Activated T-helper 2 cell treated with anti-CD3 and anti-CD28 coated beads, Interferon-gamma antibody, Interleukin-2, Interleukin-4, amounts not matched to agents 10 μg/mL and 5 μg/mL and 100 μg/mL, durations not matched to agents 14 hours and 24 hours and 36 hours (primary cell): ENCODE measurements at regions not wholly inside any gene's neighbourhood (a gene's known extent, or its start where the extent isn't known, plus 50 kb on each side); places are given as distances from the start of the nearest gene placed in this dataset.
"Not testable (repeated sequence)": the region's sequence is repeated elsewhere in the genome, so short reads cannot be mapped to it uniquely, and the experiment has no call there.

Experiments used
- DNase-seq: peaks from one replicate; pipeline ENCODE4 v3.0.0; 2021; ENCODE audit warnings: low spot score
- H3K27ac Mint-ChIP-seq: one replicate; pipeline ENCODE4 v1.8.0; 2021; ENCODE audit warnings: mixed read lengths
- H3K27me3 Mint-ChIP-seq: one replicate; pipeline ENCODE4 v1.8.0; 2021; ENCODE audit warnings: low read depth, mixed read lengths
- H3K36me3 Mint-ChIP-seq: one replicate; pipeline ENCODE4 v1.8.0; 2021; ENCODE audit warnings: low read depth, mixed read lengths
- H3K4me1 Mint-ChIP-seq: one replicate; pipeline ENCODE4 v1.8.0; 2021; ENCODE audit warnings: low read depth, mixed read lengths
- H3K4me3 Mint-ChIP-seq: one replicate; pipeline ENCODE4 v1.8.0; 2021; ENCODE audit warnings: low read depth, mild to moderate bottlenecking, moderate library complexity, mixed read lengths
- H3K9me3 Mint-ChIP-seq: one replicate; pipeline ENCODE4 v1.8.0; 2021; ENCODE audit warnings: mixed read lengths
- intact Hi-C: fragments of 100-400 bp; cut with micrococcal nuclease; formaldehyde crosslinking; loops from one replicate; pipeline ENCODE4 v1.15.1; 2023

- Mint-ChIP-seq H3K9me3 (no peaks in the 10 kb centered on the region), H3K27me3 (no peaks in the 10 kb centered on the region), H3K36me3 (no peaks in the 10 kb centered on the region), H3K4me3 (no peak overlapping the region), H3K27ac (no peak overlapping the region), H3K4me1 (no peaks in the 10 kb centered on the region)
- intact Hi-C loops, result no loop called here
- DNase-seq, result no peak
Measured at GRCh38 chr6:103139377-103139776, 1720.3 kb downstream of the HACE1 start.

GRCh38 chr6:103124471-103124870 lies 1731.0 kb downstream of the GRIK2 start:
- H3K4me3 Mint-ChIP-seq, result no peak overlapping the region
- intact Hi-C loops, result no loop called here
- no peaks in the 10 kb centered on the region for H3K27me3 Mint-ChIP-seq
- no peak for DNase-seq
- H3K9me3 Mint-ChIP-seq, result no peaks in the 10 kb centered on the region
- no peak overlapping the region for H3K27ac Mint-ChIP-seq
- H3K4me1 Mint-ChIP-seq, result no peaks in the 10 kb centered on the region
- H3K36me3 Mint-ChIP-seq, result no peaks in the 10 kb centered on the region

DNA sequence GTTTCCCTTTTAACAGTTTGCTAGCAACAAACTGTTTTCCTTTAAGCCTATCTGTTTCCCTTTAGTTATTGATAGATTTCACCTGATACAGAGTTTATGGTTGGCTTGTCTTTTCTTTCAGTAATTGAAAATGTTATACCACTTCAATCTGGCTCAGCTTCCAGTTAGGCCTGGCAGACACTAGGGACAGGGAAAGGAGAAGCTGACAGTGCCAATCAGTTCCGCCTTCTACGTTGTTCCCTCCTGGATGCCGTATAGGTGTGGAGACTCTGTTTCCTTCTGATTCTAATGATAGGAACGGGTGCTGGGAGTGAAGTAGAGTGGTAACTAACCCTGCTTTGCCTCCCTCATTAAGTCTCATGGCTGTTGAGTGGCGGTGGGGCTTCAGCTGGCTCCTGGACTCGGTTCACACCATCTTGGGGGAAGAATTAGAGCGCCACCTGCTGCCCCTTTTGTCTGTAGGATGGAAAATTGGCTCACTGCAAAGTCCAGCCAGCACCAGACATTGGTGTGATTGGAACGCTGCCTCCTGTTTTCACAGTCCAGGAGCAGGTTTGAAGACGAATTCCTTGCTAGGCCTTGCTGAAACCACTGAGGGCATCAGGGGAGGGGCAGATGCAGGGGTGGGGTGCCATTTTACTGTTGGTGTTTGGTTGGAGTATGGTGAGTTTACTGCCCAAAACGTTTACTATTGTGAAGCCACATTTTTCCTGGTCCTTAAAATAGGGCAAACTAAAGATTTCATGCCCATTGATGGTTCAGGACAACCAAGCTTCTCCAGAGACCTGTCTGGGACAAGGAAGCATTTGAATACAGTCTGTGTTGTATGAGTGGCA lies 1729.5 kb downstream of the GRIK2 start:
- Mint-ChIP-seq H3K4me1 (no peaks in the 10 kb centered on the region), H3K9me3 (no peaks in the 10 kb centered on the region), H3K36me3 (no peaks in the 10 kb centered on the region), H3K27ac (no peak overlapping the region), H3K4me3 (no peak overlapping the region), H3K27me3 (no peaks in the 10 kb centered on the region)
- no peak for DNase-seq
- intact Hi-C loops, result no loop called here

DNA sequence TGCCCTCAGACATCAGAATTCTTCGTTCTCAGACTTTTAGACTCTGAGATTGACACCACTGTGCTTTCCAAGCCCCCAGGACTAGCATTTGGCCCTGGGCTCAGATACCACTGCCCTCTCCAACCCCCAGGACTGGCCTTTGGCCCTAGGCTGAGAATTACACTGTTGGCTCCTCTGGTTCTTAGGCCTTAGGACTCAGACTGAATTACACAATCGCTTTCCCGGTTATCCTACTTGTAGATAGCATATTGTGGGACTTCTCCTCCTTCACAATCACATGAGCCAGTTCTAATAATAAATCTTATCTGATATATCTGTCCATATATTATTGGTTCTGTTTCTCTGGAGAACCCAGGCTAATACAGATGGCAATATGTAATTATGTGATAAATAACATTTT lies 1725.5 kb downstream of the GRIK2 start:
- H3K9me3 Mint-ChIP-seq, result no peaks in the 10 kb centered on the region
- H3K27me3 Mint-ChIP-seq, result no peaks in the 10 kb centered on the region
- no peak overlapping the region for H3K27ac Mint-ChIP-seq
- no peaks in the 10 kb centered on the region for H3K36me3 Mint-ChIP-seq
- no peaks in the 10 kb centered on the region for H3K4me1 Mint-ChIP-seq
- no peak for DNase-seq
- no peak overlapping the region for H3K4me3 Mint-ChIP-seq
- intact Hi-C loops, result no loop called here

DNA sequence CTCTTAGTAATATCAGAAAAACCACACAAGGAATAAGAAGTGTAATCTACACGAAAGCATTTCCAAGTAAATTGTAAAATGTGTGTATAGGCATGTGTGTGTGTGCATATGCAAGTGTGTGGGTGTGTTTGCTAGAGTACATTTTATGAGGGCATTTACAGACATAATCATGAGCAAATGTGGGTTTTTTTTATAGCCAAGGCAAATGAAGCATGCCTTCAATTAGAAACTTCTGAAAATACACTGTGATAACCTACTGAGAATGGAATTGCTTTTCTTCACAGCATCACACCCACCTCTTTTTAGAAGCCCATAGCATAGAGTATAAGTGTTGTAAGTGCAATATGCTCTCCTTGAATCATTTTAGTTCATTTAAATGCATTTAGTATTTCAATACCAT lies 1721.1 kb downstream of the GRIK2 start:
- Mint-ChIP-seq H3K27ac (no peak overlapping the region), H3K4me1 (no peaks in the 10 kb centered on the region), H3K27me3 (no peaks in the 10 kb centered on the region), H3K36me3 (no peaks in the 10 kb centered on the region), H3K9me3 (no peaks in the 10 kb centered on the region), H3K4me3 (no peak overlapping the region)
- intact Hi-C loops, result no loop called here
- no peak for DNase-seq

DNA sequence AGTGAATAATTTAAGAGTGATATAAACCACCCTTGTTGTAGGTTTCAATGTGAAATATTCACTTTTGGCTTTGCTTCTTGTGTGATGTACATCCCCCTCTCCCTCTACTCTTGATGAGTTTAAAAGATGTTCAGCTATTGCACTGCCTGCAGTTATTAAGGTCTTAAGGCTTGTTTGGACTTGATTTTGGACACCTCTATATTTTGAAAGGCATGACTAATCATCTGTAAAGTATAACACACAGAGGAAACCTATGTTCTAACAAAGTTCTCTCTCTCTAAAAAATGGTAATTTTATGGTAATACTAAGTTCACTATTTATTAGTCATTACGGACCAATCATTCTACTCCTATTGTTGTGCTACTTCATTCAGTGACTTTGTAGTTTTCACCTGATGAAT lies 1719.9 kb downstream of the GRIK2 start:
- Mint-ChIP-seq H3K4me1 (no peaks in the 10 kb centered on the region), H3K4me3 (no peak overlapping the region), H3K27ac (no peak overlapping the region), H3K36me3 (no peaks in the 10 kb centered on the region), H3K9me3 (no peaks in the 10 kb centered on the region), H3K27me3 (no peaks in the 10 kb centered on the region)
- intact Hi-C loops, result no loop called here
- no peak for DNase-seq

GRCh38 chr6:103107985-103108384 lies 1714.5 kb downstream of the GRIK2 start:
- Mint-ChIP-seq H3K4me1 (no peaks in the 10 kb centered on the region), H3K27me3 (no peaks in the 10 kb centered on the region), H3K9me3 (peaks cover 7% of the 10 kb centered on the region), H3K36me3 (no peaks in the 10 kb centered on the region), H3K4me3 (no peak overlapping the region), H3K27ac (no peak overlapping the region)
- DNase-seq, result no peak
- intact Hi-C loops, result no loop called here

GRCh38 chr6:103105686-103106085 lies 1712.2 kb downstream of the GRIK2 start:
- no peak for DNase-seq
- H3K9me3 Mint-ChIP-seq, result peaks cover 11% of the 10 kb centered on the region
- no peaks in the 10 kb centered on the region for H3K27me3 Mint-ChIP-seq
- no peak overlapping the region for H3K27ac Mint-ChIP-seq
- H3K4me3 Mint-ChIP-seq, result no peak overlapping the region
- H3K4me1 Mint-ChIP-seq, result no peaks in the 10 kb centered on the region
- intact Hi-C loops, result no loop called here
- H3K36me3 Mint-ChIP-seq, result no peaks in the 10 kb centered on the region

DNA sequence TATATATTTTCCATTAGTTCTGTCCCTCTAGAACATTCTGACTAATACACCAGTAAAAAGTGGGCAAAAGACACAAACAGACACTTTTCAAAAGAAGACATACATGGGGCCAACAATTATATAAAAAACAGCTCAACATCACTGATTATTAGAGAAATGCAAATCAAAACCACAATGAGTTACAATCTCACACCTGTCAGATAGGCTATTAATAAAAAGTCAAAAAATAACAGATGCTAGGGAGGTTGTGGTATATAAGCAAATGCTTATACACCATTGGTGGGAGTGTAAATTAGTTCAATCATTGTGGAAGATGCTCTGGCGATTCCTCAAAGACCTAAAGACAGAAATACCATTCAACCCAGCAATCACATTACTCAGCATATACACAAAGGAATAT lies 1707.8 kb downstream of the GRIK2 start:
- Mint-ChIP-seq H3K27ac (no peak overlapping the region), H3K36me3 (no peaks in the 10 kb centered on the region), H3K9me3 (peaks cover 22% of the 10 kb centered on the region)

GRCh38 chr6:103092414-103092813 lies 1698.9 kb downstream of the GRIK2 start:
- intact Hi-C loops, DNase-seq, H3K27me3 Mint-ChIP-seq, H3K4me3 Mint-ChIP-seq, H3K36me3 Mint-ChIP-seq, H3K27ac Mint-ChIP-seq, H3K4me1 Mint-ChIP-seq: not testable (repeated sequence)
- peaks cover 10% of the 10 kb centered on the region for H3K9me3 Mint-ChIP-seq

More for the DNA sequence above, 1707.8 kb downstream of the GRIK2 start:
- intact Hi-C loops, result no loop called here
- H3K4me1 Mint-ChIP-seq, result no peaks in the 10 kb centered on the region
- no peak overlapping the region for H3K4me3 Mint-ChIP-seq
- H3K27me3 Mint-ChIP-seq, result no peaks in the 10 kb centered on the region
- no peak for DNase-seq

DNA sequence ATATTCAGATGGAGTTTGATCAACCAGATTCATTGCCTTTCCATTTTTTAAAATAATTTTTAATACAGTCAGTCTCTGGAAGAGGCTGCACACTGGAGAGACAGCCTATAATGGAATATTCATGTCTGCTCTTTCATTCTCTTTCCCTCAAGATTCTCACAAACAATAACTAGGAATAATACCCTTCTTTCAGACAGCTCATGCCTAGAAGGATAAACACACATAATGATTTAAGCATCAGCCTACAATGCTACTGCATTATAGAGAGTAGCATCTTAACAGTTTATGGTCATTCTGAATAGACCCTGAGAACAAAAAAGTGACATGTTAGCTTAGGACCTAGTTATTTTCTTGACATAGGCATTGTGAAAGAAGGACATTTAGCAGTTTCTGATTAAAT lies 1692.3 kb downstream of the GRIK2 start:
- H3K4me3 Mint-ChIP-seq, result no peak overlapping the region
- intact Hi-C loops, result no loop called here
- H3K27ac Mint-ChIP-seq, result no peak overlapping the region
- no peaks in the 10 kb centered on the region for H3K4me1 Mint-ChIP-seq
- H3K36me3 Mint-ChIP-seq, result no peaks in the 10 kb centered on the region
- no peaks in the 10 kb centered on the region for H3K27me3 Mint-ChIP-seq
- peaks cover 3% of the 10 kb centered on the region for H3K9me3 Mint-ChIP-seq
- DNase-seq, result no peak

DNA sequence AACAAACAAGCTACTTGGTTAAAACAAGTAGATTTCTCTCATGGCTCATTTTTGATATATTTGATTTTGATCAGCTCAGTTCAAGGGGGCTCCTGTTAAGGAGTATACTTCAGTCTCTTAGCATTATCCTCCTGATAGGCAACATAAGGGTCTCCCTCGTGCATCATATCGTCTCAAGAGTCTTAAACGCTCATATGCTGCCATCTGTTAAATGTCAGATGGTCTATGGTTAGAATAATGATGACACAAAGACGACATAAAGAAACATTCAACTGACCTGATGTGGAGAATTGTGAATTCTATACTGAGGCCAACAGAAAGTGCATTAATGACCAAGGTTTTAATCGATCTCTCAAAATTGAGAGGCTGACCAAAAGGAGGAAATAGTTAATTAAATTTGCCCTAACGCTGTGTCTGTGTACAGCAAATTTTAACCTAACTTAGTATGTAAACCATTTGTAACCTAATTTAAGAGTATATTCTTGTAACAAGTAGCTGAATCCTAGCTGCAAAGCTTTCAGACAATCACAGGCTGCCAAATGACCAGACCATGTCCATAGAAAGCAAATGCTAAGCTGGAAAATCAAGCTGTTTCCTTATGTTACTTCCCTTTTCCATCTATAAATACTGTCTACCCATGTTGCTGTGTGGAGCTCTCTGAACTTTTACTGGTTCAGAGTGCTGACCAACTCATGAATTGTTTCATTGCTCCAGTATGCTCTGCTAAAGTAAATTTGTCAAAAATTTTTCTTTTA lies 1688.5 kb downstream of the GRIK2 start:
- intact Hi-C loops, result no loop called here
- H3K4me3 Mint-ChIP-seq, result no peak overlapping the region
- H3K27ac Mint-ChIP-seq, result no peak overlapping the region
- no peak for DNase-seq
- peaks cover 8% of the 10 kb centered on the region for H3K9me3 Mint-ChIP-seq
- H3K4me1 Mint-ChIP-seq, result no peaks in the 10 kb centered on the region
- no peaks in the 10 kb centered on the region for H3K27me3 Mint-ChIP-seq
- H3K36me3 Mint-ChIP-seq, result no peaks in the 10 kb centered on the region

DNA sequence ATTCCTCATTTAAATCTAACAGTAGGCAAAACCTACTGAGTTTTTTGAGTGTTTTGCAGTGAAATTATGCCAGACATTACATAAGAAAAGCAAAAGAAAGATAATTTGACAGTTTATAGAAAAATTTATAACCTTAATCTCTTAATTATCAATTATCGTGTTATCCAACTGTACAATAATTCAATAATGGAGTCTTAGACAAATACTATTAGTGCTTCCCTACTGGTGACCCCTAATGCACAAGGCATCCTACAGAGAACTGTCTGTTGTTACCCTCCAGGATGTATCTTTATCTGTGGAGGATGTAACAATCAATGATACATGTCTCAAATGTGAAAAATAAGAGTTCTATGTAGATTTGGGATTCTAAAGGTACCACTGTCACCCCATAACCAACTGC lies 1687.6 kb downstream of the GRIK2 start:
- Mint-ChIP-seq H3K9me3 (peaks cover 11% of the 10 kb centered on the region), H3K27me3 (no peaks in the 10 kb centered on the region), H3K4me3 (no peak overlapping the region), H3K27ac (no peak overlapping the region), H3K36me3 (no peaks in the 10 kb centered on the region), H3K4me1 (no peaks in the 10 kb centered on the region)
- DNase-seq, result no peak
- intact Hi-C loops, result no loop called here
